Activated effector memory CD4-positive, alpha-beta T cell treated with Interleukin-2 at 50 U/mL for 16 hours (primary cell): ENCODE measurements at regions not wholly inside any gene's neighbourhood (a gene's known extent, or its start where the extent isn't known, plus 50 kb on each side); places are given as distances from the start of the nearest gene placed in this dataset.

ENCODE experiments used
- DNase-seq: peaks from one replicate; pipeline ENCODE4 v3.0.0-alpha.2; 2020

- DNase-seq: no peak
These were observed 136.1 kb upstream of the IRF2BP2 start for GRCh38 chr1:234745844-234746797.

DNA sequence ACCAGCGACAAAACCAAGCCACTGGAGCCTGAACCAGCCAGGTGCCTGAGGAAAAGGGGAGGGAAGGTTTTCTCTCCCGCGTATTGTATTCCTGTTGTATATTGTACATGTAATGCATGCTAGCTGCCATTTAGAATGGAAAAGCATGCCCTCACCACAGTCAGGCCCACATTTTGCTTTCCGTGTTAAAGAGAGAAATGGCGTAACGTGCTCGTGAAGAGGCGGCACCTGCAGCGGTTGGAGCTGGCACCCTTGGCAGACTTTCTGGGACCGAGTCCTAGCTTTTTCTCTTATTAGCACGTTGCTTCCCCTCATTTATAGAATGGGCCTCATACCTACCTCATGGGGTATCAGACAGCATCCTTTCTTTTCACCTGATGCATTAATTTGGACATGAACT is 135.3 kb upstream of the IRF2BP2 start:
- no peak for DNase-seq

DNA sequence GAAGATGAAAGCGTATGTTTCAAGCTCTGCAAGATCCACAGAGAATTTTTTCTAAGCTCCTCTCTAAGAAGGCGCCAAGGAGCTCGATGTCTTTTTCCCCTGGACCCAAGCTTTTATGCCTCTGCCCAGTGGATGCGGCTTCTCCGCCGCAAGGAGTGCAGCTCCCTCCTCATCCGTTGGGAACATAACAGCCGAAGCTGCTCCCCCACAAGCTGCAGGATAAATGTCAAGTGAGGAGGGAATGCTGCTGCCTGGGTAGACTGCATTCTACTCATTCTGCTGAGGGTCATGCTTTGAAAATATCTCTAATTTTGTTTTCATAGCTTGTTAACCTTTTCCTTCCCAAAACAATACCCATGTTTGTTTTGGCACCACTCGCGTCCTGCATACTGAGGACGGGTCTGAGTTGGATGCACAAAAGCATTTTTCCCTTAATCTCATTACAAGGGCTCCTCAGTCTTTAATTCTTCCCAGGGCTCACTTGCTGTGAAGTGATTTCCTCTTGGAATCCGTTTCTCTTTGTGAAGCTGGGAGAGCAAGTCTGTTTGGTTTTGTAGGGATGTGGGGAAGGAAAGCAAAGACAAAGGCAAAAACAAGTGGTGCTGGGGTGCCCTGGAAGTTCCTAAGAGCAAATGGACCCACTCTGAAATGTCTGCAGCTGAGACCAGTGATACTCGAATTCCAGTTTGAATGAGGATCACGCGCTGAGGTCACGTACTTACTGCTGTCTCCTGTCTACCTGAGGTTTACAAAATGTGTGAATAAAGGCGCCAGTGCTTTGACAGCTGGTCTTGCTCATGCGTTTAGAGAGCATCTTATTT is 134.0 kb upstream of the IRF2BP2 start:
- no peak for DNase-seq

GRCh38 chr1:234742622-234743021 is 132.6 kb upstream of the IRF2BP2 start:
- DNase-seq: no peak

- no peak for DNase-seq
These were observed 128.0 kb upstream of the IRF2BP2 start for GRCh38 chr1:234737967-234738314.

DNA sequence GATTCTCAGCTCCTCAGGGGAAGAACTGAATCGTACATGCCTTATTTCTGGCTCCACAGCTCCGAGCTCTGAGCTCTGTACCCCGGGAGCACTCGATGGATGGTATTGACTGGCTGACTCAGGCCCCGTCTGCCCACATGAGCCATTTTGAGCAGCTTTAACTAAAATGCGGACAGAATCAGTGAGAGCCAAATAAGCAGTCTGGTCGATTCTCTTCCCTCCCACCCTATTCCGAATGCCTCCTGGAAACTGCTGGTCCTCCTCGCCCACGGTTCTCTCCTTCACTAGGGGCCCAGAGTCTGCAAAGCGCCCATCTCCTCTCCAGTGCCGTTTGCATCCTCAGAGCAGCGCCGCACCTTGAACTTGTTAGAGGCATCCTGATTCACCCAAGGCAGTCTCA is 125.9 kb upstream of the IRF2BP2 start:
- no peak for DNase-seq

DNA sequence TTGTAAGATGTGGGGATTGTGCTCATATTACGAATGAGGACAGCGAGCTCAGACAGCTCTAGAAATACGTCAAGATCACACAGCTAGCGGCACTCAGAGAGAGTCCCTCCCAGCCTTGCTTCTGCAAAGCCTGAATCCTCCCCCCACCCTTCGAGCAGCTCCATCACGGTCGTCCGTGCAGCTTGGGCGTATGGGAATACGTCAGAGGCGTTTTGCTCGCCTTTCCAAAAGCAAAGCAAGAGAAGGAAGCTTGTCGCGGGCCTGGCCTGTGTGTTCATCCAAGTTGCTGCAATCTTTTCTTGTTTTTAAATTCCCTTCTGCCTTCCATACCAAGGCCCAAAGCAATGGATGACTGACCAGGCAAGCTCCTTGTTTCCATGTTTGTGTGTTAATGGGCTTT is 125.5 kb upstream of the IRF2BP2 start:
- DNase-seq: no peak

- DNase-seq: no peak
These were observed 124.9 kb upstream of the IRF2BP2 start for GRCh38 chr1:234734869-234735268.

DNA sequence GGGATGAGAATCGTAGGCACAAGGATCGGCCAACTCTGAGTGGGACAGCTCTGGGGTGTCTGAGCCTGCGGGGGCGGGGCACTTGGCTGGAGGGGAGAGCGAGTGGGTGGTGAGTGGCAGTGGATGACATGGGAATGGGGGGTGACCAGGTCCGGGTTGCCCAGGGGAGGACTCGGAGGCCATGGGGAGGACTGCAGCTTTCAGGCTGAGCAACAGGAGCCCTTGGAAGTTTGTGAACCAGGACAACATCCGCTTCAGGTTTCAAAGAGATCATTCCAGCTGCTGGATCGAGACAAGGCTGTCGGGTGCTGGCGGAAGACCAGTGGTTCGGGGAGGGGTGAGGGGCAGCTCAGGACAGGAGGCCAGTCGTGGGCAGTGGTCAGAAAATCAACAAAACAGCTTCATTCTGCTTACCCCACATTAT is 124.4 kb upstream of the IRF2BP2 start:
- DNase-seq: no peak

DNA sequence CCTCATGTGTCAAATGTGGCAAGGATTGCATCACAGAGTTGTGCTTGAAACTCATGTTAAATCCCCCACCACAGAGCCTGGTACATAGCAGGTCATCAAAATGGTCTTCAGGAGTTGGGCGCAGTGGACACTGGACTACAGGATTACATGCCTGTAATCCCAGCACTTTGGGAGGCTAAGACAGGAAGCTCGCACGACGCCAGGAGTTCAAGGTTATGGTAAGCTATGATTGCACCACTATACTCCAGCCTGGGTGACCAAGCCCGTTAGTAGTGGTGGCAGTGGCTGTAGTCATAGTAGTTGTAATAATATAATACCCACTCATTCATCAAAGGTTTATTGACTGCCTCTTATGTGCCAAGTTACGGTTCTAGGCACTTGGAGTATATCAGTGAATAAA is 123.4 kb upstream of the IRF2BP2 start:
- DNase-seq: no peak

GRCh38 chr1:234732671-234733390 is 122.9 kb upstream of the IRF2BP2 start:
- DNase-seq: no peak

DNA sequence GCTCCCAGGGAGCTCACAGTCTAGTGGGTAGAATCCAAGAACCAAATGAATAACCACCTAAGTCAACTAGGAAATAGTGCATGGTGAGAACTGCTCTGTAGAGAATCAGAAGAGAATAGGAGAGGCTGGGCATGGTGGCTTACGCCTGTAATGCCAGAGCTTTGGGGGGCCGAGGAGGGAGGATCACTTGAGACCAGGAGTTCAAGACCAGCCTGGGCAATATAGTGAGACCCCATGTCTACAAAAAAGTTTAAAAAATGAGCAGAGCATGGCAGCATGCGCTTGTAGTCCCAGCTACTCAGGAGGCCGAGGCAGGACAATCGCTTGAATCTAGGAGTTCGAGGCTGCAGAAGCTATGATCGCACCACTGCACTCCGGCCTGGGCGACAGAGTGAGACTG is 122.3 kb upstream of the IRF2BP2 start:
- DNase-seq: no peak

DNA sequence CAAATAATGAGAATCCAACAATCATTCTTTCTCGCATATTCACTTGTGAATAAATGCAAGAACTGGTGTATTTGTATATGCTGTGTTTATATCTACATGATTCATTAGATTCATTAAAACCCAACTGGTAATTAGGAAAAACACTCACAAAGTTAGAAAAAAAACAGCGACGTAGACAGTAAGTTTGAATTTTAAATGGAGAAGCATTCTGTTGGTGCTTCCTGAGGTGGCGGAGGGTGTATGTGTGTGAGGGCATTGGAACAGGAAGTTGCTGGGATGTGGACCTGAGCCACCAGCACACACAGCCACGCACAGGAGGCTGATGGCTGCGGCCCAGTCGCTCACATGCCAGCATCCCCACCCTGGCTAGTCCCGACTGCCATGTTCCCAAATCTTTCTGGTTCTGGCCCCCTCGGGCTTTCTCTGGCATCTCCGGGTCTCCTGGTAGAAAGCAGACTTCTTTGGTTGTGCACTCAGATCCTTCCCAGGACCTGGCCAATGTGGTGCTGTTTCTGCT is 121.6 kb upstream of the IRF2BP2 start:
- no peak for DNase-seq

GRCh38 chr1:234730770-234731568 is 121.0 kb upstream of the IRF2BP2 start:
- peak; percentile 14 for DNase-seq

DNA sequence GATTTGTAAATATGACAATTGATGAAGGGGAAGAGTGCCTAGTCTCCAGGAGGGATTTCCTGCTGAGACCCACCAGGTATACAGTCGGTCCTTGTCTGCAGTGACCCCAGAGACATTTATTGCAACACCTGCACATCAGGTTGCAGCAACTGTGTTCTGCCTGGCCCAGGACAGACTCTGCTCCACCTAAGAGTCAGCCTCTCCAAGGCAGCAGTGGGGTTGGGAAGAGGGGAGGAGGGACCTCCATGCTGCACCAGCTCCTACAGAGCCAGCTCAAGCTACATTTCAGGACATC is 120.4 kb upstream of the IRF2BP2 start:
- DNase-seq: no peak

DNA sequence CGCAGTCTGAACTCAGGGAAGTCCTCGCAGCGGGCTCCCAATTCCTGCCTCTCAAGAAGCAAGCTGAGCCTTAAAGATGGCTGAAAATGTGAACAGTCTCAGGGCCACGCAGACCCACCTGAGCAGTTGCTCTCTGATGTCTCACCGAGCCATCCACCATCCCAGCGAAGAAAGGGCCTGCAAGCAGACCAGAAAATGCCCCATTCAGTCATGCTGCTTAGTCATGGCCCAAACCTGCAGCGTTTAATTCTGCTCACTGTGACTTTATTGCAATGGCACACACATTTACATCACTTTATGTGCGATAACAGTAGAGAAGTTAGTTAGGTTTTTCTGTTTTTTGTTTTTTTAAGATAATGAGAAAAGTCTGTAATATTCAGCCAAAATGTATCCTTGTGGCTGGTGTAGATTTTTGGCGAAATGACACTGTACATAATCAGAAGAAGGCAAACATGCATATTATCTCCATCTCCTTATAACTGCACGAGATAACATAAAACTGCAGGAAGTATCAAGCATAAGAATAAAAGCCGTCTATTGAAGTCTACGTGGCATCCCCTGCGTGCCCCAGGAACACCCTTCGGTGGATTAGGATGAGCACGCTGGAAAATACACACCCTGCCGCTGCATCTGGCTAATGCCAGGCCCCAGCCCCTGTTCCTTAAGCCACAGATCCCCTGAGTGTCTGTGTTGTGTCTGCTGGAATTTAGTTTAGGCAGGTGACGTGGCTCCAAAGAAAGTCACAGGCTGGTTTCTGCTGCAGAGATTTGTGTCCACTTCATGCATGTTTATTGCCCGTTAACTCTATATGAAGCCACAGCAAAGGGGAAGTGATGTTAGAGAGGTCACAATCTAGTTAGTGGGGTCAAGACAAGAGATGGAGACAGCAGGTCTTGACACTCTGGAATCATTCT is 119.8 kb upstream of the IRF2BP2 start:
- DNase-seq: no peak

GRCh38 chr1:234728740-234729139 is 118.8 kb upstream of the IRF2BP2 start:
- DNase-seq: no peak

DNA sequence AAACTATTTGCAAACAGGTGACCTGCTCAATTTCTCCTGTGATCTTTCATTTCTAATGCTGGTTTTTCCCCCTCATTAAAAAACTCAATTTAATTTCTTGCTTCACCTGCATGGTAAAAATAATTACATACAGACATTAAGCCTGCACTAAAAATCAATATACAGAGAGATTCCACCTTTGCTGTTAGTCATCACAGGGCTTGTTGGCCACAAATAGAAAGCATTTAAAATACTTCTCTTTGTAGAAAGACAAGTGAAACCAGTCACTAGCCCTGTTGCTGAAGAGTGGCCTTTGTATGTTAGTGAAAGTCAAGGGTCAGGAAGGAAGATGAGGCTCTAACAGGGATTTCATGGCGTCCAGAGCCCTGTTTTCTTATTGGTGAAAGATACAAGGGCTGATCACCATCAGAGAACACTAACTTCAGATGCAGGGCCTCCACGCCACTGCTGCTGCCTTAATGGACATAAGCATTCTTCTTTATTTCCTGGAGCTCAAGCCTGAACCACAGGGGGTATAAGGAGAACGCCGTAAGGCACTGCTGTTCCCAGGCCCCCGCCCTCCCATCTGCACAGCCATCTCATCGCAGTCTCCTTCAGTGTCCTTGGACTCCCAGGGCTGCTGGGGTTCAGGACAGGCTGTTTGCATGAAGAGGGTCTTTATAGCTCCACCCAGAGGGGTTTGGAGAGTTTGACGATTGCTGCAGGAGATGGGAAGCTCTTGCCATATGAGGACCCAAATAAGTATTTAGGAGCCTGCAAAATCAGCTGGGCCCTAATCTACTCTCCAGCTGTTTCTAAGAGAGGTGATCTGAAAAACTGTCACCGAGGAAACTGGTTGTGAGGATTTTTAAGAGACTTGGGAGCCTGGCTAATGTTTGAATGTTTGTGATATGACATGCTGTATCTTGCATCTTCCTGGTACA is 117.3 kb upstream of the IRF2BP2 start:
- DNase-seq: no peak

- DNase-seq: no peak
These were observed 116.5 kb upstream of the IRF2BP2 start for GRCh38 chr1:234726359-234726943.
